ENCODE measurements at regions not wholly inside any gene's neighbourhood (a gene's known extent, or its start where the extent isn't known, plus 50 kb on each side); places are given as distances from the start of the nearest gene placed in this dataset.

DNA sequence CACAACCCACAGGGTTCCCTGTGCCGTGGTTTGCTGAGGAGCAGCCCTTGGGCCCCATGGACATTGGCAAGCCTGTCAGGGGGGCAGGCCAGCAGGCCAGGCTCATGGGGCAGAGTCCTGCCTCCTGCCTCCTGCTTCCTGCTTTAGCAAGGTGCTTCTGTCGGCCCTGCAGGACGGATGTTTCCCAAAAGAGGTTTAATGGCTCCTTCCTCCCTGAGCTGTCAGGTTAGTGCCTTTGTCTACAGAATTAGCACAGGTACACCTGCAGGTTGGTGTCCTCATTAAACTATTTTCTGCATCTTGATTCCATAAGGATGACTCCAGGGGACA lies 152.3 kb downstream of the TTC32 start:
- peaks cover 17% of the 10 kb centered on the region for H3K4me1 ChIP-seq (ENCODE audit: insufficient read depth, low read length)
- H3F3A ChIP-seq (ENCODE audit: low read length, unreplicated experiment) = no peaks in the 10 kb centered on the region
- no peaks in the 10 kb centered on the region for H3K36me3 ChIP-seq (ENCODE audit: low read depth, low read length)
- ChIA-PET CTCF (no interaction called here), POLR2A (ENCODE audit: unreplicated experiment) (no interaction called here)
- TF ChIP-seq, protein P1, sequence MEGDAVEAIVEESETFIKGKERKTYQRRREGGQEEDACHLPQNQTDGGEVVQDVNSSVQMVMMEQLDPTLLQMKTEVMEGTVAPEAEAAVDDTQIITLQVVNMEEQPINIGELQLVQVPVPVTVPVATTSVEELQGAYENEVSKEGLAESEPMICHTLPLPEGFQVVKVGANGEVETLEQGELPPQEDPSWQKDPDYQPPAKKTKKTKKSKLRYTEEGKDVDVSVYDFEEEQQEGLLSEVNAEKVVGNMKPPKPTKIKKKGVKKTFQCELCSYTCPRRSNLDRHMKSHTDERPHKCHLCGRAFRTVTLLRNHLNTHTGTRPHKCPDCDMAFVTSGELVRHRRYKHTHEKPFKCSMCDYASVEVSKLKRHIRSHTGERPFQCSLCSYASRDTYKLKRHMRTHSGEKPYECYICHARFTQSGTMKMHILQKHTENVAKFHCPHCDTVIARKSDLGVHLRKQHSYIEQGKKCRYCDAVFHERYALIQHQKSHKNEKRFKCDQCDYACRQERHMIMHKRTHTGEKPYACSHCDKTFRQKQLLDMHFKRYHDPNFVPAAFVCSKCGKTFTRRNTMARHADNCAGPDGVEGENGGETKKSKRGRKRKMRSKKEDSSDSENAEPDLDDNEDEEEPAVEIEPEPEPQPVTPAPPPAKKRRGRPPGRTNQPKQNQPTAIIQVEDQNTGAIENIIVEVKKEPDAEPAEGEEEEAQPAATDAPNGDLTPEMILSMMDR (conservative IDR thresholded peaks at IDR 0.05; ENCODE audit: low read depth, low read length) = no peak
- TF ChIP-seq EZH2 (IDR thresholded peaks at IDR 0.05; ENCODE audit: low read length, unreplicated experiment) (no peak), EZH2phosphoT487 (IDR thresholded peaks at IDR 0.05; ENCODE audit: borderline replicate concordance, low read length) (no peak)
- H4K20me1 ChIP-seq (ENCODE audit: low read length) = no peaks in the 10 kb centered on the region
- no TSS peak for BruUV-seq (replicated peaks)
- intact Hi-C loops (cut with micrococcal nuclease) = no loop called here
- peak overlapping the region; percentile 75 for H3K27ac ChIP-seq (ENCODE audit: low read length)
- peak overlapping the region; percentile 86 for H2AFZ ChIP-seq (ENCODE audit: low read length)
- H3K79me2 ChIP-seq (ENCODE audit: low read length) = no peaks in the 10 kb centered on the region
- H3K27me3 ChIP-seq (ENCODE audit: low read length) = no peaks in the 10 kb centered on the region
- DNase-seq = no peak
- peak overlapping the region; percentile 85 for H3K4me2 ChIP-seq (ENCODE audit: low read length)
- peak overlapping the region; percentile 44 for H3K9ac ChIP-seq (ENCODE audit: low read length)
- ATAC-seq = peak; percentile 64
- no peaks in the 10 kb centered on the region for H3K9me3 ChIP-seq (ENCODE audit: low read length)
- H3K9me2 ChIP-seq (replicated peaks; ENCODE audit: low read length) = no peaks in the 10 kb centered on the region
- H3K4me3 ChIP-seq (ENCODE audit: low read length) = peak overlapping the region; percentile 48; the same call in 1 of the 2 replicates

DNA sequence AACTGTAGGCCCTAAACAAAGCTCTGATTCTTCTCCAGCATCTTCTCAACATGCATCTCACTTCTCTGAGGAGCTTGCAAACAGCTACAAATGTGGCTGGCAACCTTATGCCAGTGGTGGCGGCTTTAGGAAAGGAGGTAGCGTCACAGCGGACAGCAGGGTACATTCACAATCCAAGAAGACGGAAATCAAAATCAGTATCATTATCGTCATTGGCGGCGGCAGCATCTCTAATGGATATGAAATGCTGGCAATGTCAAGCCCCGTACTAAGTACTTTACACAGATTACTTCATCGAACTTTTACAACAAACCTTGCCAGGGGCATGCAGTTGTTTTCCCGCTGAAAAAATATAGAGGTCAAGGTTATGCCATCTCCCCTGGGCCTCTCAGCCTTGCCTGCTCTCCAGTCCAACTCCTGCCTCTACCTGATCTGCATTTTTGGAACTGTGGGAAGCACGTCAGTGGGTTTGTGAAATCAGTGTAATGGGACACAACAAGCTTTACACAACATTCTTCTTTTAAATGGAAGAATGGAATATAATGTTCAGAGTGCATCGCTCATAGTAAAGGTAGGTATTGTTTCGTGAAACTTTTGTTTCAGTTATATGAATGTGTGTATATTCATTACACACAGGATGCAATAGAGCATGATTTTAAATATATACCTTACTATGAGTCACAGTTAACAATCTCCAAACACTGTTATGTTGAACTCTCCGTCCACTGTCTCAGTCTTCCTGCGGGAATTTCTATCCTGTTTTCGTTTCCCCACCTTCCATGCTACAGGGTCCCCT lies 152.9 kb downstream of the TTC32 start:
- Histone ChIP-seq H3F3A (ENCODE audit: low read length, unreplicated experiment) (no peaks in the 10 kb centered on the region), H3K4me2 (ENCODE audit: low read length) (peak overlapping the region; percentile 85), H3K79me2 (ENCODE audit: low read length) (no peaks in the 10 kb centered on the region), H2AFZ (ENCODE audit: low read length) (peak overlapping the region; percentile 86), H4K20me1 (ENCODE audit: low read length) (no peaks in the 10 kb centered on the region), H3K27ac (ENCODE audit: low read length) (peak overlapping the region; percentile 75), H3K9me3 (ENCODE audit: low read length) (no peaks in the 10 kb centered on the region), H3K27me3 (ENCODE audit: low read length) (no peaks in the 10 kb centered on the region), H3K9ac (ENCODE audit: low read length) (peak overlapping the region; percentile 44), H3K4me3 (ENCODE audit: low read length) (peak overlapping the region; percentile 48; the same call in 1 of the 2 replicates), H3K36me3 (ENCODE audit: low read depth, low read length) (no peaks in the 10 kb centered on the region), H3K4me1 (ENCODE audit: insufficient read depth, low read length) (peaks cover 17% of the 10 kb centered on the region), H3K9me2 (replicated peaks; ENCODE audit: low read length) (no peaks in the 10 kb centered on the region)
- BruUV-seq (replicated peaks) = no TSS peak
- intact Hi-C loops (cut with micrococcal nuclease) = no loop called here
- ChIA-PET CTCF (no interaction called here), POLR2A (ENCODE audit: unreplicated experiment) (no interaction called here)
- peak; percentile 91 for ATAC-seq
- peak; percentile 60 for DNase-seq
- TF ChIP-seq, protein P1 (conservative IDR thresholded peaks at IDR 0.05; ENCODE audit: low read depth, low read length) = no peak
- TF ChIP-seq EZH2phosphoT487 (IDR thresholded peaks at IDR 0.05; ENCODE audit: borderline replicate concordance, low read length) (no peak), EZH2 (IDR thresholded peaks at IDR 0.05; ENCODE audit: low read length, unreplicated experiment) (no peak)

DNA sequence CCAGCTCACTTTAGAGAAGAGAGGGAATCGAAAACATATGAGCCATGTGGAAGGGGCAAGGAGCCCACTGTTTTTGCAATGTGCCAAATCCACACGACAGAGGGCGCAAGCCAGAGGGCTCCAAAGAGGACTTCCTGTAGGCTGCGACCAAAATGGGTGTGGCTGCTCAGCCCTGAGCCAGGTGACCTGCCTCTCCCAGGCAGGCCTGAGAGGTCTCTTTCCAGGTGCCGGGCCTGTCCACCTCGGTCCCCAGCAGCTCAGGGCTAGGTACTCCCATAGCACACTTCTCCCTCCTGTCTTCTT lies 153.8 kb downstream of the TTC32 start:
- Histone ChIP-seq H3K9ac (ENCODE audit: low read length) (no peak overlapping the region), H4K20me1 (ENCODE audit: low read length) (no peaks in the 10 kb centered on the region), H3K36me3 (ENCODE audit: low read depth, low read length) (no peaks in the 10 kb centered on the region), H3K9me2 (replicated peaks; ENCODE audit: low read length) (no peaks in the 10 kb centered on the region), H2AFZ (ENCODE audit: low read length) (no peak overlapping the region), H3K4me1 (ENCODE audit: insufficient read depth, low read length) (peaks cover 17% of the 10 kb centered on the region), H3K79me2 (ENCODE audit: low read length) (no peaks in the 10 kb centered on the region), H3K9me3 (ENCODE audit: low read length) (no peaks in the 10 kb centered on the region), H3K27ac (ENCODE audit: low read length) (no peak overlapping the region), H3K27me3 (ENCODE audit: low read length) (no peaks in the 10 kb centered on the region), H3K4me2 (ENCODE audit: low read length) (no peak overlapping the region), H3K4me3 (ENCODE audit: low read length) (no peak overlapping the region), H3F3A (ENCODE audit: low read length, unreplicated experiment) (no peaks in the 10 kb centered on the region)
- DNase-seq (no peak), ATAC-seq (no peak)
- POLR2A ChIA-PET (ENCODE audit: unreplicated experiment) = no interaction called here
- CTCF ChIA-PET = no interaction called here
- TF ChIP-seq EZH2phosphoT487 (IDR thresholded peaks at IDR 0.05; ENCODE audit: borderline replicate concordance, low read length) (no peak), EZH2 (IDR thresholded peaks at IDR 0.05; ENCODE audit: low read length, unreplicated experiment) (no peak)
- TF ChIP-seq, protein P1 (conservative IDR thresholded peaks at IDR 0.05; ENCODE audit: low read depth, low read length) = no peak
- intact Hi-C loops (cut with micrococcal nuclease) = no loop called here
- no TSS peak for BruUV-seq (replicated peaks)

All from PC-3 (cell line).